ENCODE measurements at regions not wholly inside any gene's neighbourhood (a gene's known extent, or its start where the extent isn't known, plus 50 kb on each side); places are given as distances from the start of the nearest gene placed in this dataset.

GRCh38 chr4:18859468-18859867 lies 837.9 kb upstream of the LCORL start:
- DNase-seq = no peak
- Histone ChIP-seq H3K9me3 (no peaks in the 10 kb centered on the region), H3K36me3 (no peaks in the 10 kb centered on the region), H3K4me1 (no peaks in the 10 kb centered on the region), H3K27ac (no peak overlapping the region), H3K27me3 (no peaks in the 10 kb centered on the region), H3K4me3 (no peak overlapping the region)
- WGBS, 5 donors = 55 to 91% (median 83%) methylated on average over 2 of the region's 2 CpGs
- intact Hi-C loops (cut with DNase I; ENCODE audit: low total_unique reads) = no loop called here
- TF ChIP-seq POLR2A (IDR thresholded peaks at IDR 0.05) (no peak), EP300 (IDR thresholded peaks at IDR 0.05) (no peak), CTCF (IDR thresholded peaks at IDR 0.05) (no peak), POLR2AphosphoS5 (IDR thresholded peaks at IDR 0.05) (no peak)

GRCh38 chr4:18858229-18858922 lies 836.8 kb upstream of the LCORL start:
- DNase-seq = no peak
- no peaks in the 10 kb centered on the region for H3K36me3 ChIP-seq
- no peak overlapping the region for H3K4me3 ChIP-seq
- H3K27me3 ChIP-seq = no peaks in the 10 kb centered on the region
- no peaks in the 10 kb centered on the region for H3K9me3 ChIP-seq
- intact Hi-C loops (cut with DNase I; ENCODE audit: low total_unique reads) = no loop called here
- no peak overlapping the region for H3K27ac ChIP-seq
- WGBS, 5 donors = 80 to 92% (median 84%) methylated on average over 5 to 6 of the region's 6 CpGs
- TF ChIP-seq EP300 (IDR thresholded peaks at IDR 0.05) = no peak
- no peak for TF ChIP-seq POLR2AphosphoS5 (IDR thresholded peaks at IDR 0.05)
- TF ChIP-seq POLR2A (IDR thresholded peaks at IDR 0.05) = no peak
- no peak for TF ChIP-seq CTCF (IDR thresholded peaks at IDR 0.05)
- no peaks in the 10 kb centered on the region for H3K4me1 ChIP-seq

DNA sequence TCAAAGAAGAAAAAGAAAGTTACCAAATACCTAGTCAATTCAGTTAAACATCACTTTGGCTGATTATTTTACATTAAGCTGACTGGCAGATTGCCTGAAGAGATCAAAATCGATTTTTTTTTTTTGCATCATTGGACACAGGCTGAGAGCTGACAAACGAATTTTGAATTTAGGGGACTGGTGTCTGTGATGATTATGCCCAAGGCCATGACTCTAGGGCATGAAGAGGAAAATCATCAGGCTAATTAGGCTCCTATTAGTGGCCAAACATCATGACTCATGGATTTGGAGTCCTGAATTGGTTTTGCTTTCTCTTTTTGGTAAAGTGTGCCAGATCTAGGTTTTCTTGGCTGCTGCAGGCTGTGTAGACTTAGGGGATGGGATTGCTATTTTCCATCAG lies 829.3 kb upstream of the LCORL start:
- Histone ChIP-seq H3K4me1 (peaks cover 0 to 5% (median 0%) of the 10 kb centered on the region in 4 donors), H3K4me3 (no peak overlapping the region), H3K27ac (no peak overlapping the region), H3K36me3 (no peaks in the 10 kb centered on the region), H3K9me3 (no peaks in the 10 kb centered on the region), H3K27me3 (no peaks in the 10 kb centered on the region)
- intact Hi-C loops (cut with DNase I; ENCODE audit: low total_unique reads) = no loop called here
- DNase-seq = no peak
- TF ChIP-seq POLR2AphosphoS5 (IDR thresholded peaks at IDR 0.05) (no peak), POLR2A (IDR thresholded peaks at IDR 0.05) (no peak), CTCF (IDR thresholded peaks at IDR 0.05) (no peak), EP300 (IDR thresholded peaks at IDR 0.05) (no peak)
- WGBS, 5 donors = 25 to 44% (median 26%) methylated on average over 2 of the region's 2 CpGs

- no peaks in the 10 kb centered on the region for H3K27me3 ChIP-seq
- H3K36me3 ChIP-seq = no peaks in the 10 kb centered on the region
- TF ChIP-seq POLR2A (IDR thresholded peaks at IDR 0.05) (no peak), POLR2AphosphoS5 (IDR thresholded peaks at IDR 0.05) (no peak), CTCF (IDR thresholded peaks at IDR 0.05) (no peak), EP300 (IDR thresholded peaks at IDR 0.05) (no peak)
- peak in 1 of 2 donors; percentile 34 for DNase-seq
- no peak overlapping the region for H3K27ac ChIP-seq
- H3K4me3 ChIP-seq = no peak overlapping the region
- peaks cover 0 to 5% (median 0%) of the 10 kb centered on the region in 4 donors for H3K4me1 ChIP-seq
- intact Hi-C loops (cut with DNase I; ENCODE audit: low total_unique reads) = no loop called here
- peaks cover 0 to 11% (median 5%) of the 10 kb centered on the region in 4 donors for H3K9me3 ChIP-seq
- WGBS, 5 donors = 57 to 72% (median 66%) methylated on average over 5 of the region's 5 CpGs
Observed at GRCh38 chr4:18847249-18847890, 825.8 kb upstream of the LCORL start.
